ENCODE measurements at regions not wholly inside any gene's neighbourhood (a gene's known extent, or its start where the extent isn't known, plus 50 kb on each side); places are given as distances from the start of the nearest gene placed in this dataset.

DNA sequence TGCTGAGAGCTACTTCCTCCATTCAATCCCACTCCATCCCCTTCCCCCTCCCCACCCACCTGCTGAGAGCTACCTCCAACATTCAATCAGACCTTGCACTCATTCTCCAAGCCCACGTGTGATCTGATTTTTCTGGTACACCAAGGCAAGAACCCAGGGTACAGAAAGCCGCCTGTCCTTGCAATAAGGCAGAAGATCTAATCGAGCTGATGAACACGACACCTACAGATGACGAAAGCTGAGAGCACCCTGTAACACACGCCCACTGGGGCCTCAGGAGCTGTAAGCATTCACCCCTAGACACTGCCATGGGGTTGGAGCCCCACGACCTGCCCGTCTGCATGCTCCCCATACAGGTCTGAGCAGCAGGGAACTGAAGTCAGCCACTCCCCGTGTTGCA lies 58.3 kb downstream of the TRIML1 start:
- in situ Hi-C loops (cut with MboI; ENCODE audit: low sequenced_read_pairs) = no loop called here
- Histone ChIP-seq H2BK20ac (ENCODE audit: low read depth, low read length) (no peak overlapping the region), H2BK15ac (ENCODE audit: low read depth, low read length) (no peak overlapping the region), H3K4me2 (ENCODE audit: low read depth, low read length) (no peak overlapping the region), H3K4me3 (ENCODE audit: insufficient read depth, low read depth, low read length) (no peak overlapping the region), H2BK5ac (ENCODE audit: low read depth, low read length, poor library complexity, severe bottlenecking) (no peak overlapping the region), H2AFZ (replicated peaks; ENCODE audit: low read length, poor library complexity) (no peak overlapping the region), H3K27me3 (ENCODE audit: control insufficient read depth, insufficient read depth, low read length) (no peaks in the 10 kb centered on the region; the same call in 1 of the 2 replicates), H3K79me1 (ENCODE audit: low read depth in 1 of 2, low read length in 2 of 2) (no peaks in the 10 kb centered on the region), H3K9me3 (ENCODE audit: control insufficient read depth, insufficient read depth, low read length) (no peaks in the 10 kb centered on the region), H3K9me1 (ENCODE audit: insufficient read depth, low read length) (peaks cover 4% of the 10 kb centered on the region; the same call in 1 of the 2 replicates), H2AK9ac (replicated peaks; ENCODE audit: low read depth, low read length, poor library complexity) (no peak overlapping the region), H2BK120ac (ENCODE audit: low read depth, low read length) (no peak overlapping the region), H4K20me1 (ENCODE audit: insufficient read depth, low read length) (no peaks in the 10 kb centered on the region), H3K56ac (ENCODE audit: extremely low read depth, insufficient read depth, low read length) (no peak overlapping the region), H4K5ac (ENCODE audit: low read depth, low read length) (no peak overlapping the region), H3K4me1 (ENCODE audit: control insufficient read depth, insufficient read depth, low read length) (peaks cover 7% of the 10 kb centered on the region), H3K36me3 (ENCODE audit: control insufficient read depth, insufficient read depth, low read length) (no peaks in the 10 kb centered on the region), H4K8ac (ENCODE audit: low read depth in 2 of 2, low read length in 2 of 2) (no peak overlapping the region), H3K23ac (ENCODE audit: low read depth, low read length) (no peak overlapping the region), H3K18ac (ENCODE audit: low read depth, low read length) (no peak overlapping the region), H3K4ac (ENCODE audit: low read depth, low read length) (no peak overlapping the region), H3K9ac (ENCODE audit: low read depth, low read length) (no peak overlapping the region), H4K91ac (ENCODE audit: insufficient read depth, low read depth, low read length) (no peak overlapping the region), H3K27ac (ENCODE audit: insufficient read depth, low read length) (no peak overlapping the region), H2AK5ac (ENCODE audit: low read depth, low read length) (no peak overlapping the region), H3K14ac (replicated peaks; ENCODE audit: low read depth, low read length) (no peak overlapping the region)
- dilution Hi-C loops (cut with HindIII; ENCODE audit: low sequenced_read_pairs, unreplicated experiment) = no loop called here
- ChIA-PET CTCF (no interaction called here), POLR2A (ENCODE audit: unreplicated experiment) (no interaction called here)
- TF ChIP-seq BHLHE40 (IDR thresholded peaks at IDR 0.05; ENCODE audit: low read depth, low read length) (no peak), MAFK (IDR thresholded peaks at IDR 0.05; ENCODE audit: low read depth, low read length) (no peak), FOS (IDR thresholded peaks at IDR 0.05; ENCODE audit: low read depth, low read length) (no peak), POLR2A (IDR thresholded peaks at IDR 0.05; ENCODE audit: low read depth, low read length) (no peak), RAD21 (IDR thresholded peaks at IDR 0.05; ENCODE audit: low read length) (no peak), MAZ (IDR thresholded peaks at IDR 0.05; ENCODE audit: borderline replicate concordance, low read depth, low read length) (no peak), RFX5 (IDR thresholded peaks at IDR 0.05; ENCODE audit: low read depth, low read length) (no peak), NFE2L2 (IDR thresholded peaks at IDR 0.05; ENCODE audit: low read depth, low read length) (no peak), CEBPB (IDR thresholded peaks at IDR 0.05; ENCODE audit: low read depth, low read length) (no peak), MXI1 (IDR thresholded peaks at IDR 0.05; ENCODE audit: borderline replicate concordance, low read depth, low read length) (no peak), CHD1 (IDR thresholded peaks at IDR 0.05; ENCODE audit: low read depth, low read length) (no peak)
- TF ChIP-seq, protein P1, sequence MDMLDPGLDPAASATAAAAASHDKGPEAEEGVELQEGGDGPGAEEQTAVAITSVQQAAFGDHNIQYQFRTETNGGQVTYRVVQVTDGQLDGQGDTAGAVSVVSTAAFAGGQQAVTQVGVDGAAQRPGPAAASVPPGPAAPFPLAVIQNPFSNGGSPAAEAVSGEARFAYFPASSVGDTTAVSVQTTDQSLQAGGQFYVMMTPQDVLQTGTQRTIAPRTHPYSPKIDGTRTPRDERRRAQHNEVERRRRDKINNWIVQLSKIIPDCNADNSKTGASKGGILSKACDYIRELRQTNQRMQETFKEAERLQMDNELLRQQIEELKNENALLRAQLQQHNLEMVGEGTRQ (IDR thresholded peaks at IDR 0.05; ENCODE audit: low read depth, low read length) = no peak
- TF ChIP-seq, protein P2, sequence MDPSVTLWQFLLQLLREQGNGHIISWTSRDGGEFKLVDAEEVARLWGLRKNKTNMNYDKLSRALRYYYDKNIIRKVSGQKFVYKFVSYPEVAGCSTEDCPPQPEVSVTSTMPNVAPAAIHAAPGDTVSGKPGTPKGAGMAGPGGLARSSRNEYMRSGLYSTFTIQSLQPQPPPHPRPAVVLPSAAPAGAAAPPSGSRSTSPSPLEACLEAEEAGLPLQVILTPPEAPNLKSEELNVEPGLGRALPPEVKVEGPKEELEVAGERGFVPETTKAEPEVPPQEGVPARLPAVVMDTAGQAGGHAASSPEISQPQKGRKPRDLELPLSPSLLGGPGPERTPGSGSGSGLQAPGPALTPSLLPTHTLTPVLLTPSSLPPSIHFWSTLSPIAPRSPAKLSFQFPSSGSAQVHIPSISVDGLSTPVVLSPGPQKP (IDR thresholded peaks at IDR 0.05; ENCODE audit: borderline replicate concordance, low read depth, low read length) = no peak
- TF ChIP-seq, protein P3, sequence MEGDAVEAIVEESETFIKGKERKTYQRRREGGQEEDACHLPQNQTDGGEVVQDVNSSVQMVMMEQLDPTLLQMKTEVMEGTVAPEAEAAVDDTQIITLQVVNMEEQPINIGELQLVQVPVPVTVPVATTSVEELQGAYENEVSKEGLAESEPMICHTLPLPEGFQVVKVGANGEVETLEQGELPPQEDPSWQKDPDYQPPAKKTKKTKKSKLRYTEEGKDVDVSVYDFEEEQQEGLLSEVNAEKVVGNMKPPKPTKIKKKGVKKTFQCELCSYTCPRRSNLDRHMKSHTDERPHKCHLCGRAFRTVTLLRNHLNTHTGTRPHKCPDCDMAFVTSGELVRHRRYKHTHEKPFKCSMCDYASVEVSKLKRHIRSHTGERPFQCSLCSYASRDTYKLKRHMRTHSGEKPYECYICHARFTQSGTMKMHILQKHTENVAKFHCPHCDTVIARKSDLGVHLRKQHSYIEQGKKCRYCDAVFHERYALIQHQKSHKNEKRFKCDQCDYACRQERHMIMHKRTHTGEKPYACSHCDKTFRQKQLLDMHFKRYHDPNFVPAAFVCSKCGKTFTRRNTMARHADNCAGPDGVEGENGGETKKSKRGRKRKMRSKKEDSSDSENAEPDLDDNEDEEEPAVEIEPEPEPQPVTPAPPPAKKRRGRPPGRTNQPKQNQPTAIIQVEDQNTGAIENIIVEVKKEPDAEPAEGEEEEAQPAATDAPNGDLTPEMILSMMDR (conservative IDR thresholded peaks at IDR 0.05; ENCODE audit: low read depth, low read length) = no peak
- no TSS peak for BruUV-seq (replicated peaks)
- DNase-seq = no peak
- intact Hi-C loops (cut with micrococcal nuclease) = no loop called here
- no peak for ATAC-seq (ENCODE audit: low read depth)
- WGBS, 2 experiments (ENCODE audit: extremely low coverage in 2 of 2, insufficient read length in 1 of 2) = 94% methylated on average over 9 of the region's 9 CpGs; no CpG with 5 or more reads in 1 of the 2 experiments

All from IMR-90 (cell line).